ENCODE measurements at regions not wholly inside any gene's neighbourhood (a gene's known extent, or its start where the extent isn't known, plus 50 kb on each side); places are given as distances from the start of the nearest gene placed in this dataset.
A peak's percentile ranks its signal among the peaks of the same experiment; 100 is the strongest.
"Not testable (repeated sequence)": the region's sequence is repeated elsewhere in the genome, so short reads cannot be mapped to it uniquely, and the experiment has no call there.

DNA sequence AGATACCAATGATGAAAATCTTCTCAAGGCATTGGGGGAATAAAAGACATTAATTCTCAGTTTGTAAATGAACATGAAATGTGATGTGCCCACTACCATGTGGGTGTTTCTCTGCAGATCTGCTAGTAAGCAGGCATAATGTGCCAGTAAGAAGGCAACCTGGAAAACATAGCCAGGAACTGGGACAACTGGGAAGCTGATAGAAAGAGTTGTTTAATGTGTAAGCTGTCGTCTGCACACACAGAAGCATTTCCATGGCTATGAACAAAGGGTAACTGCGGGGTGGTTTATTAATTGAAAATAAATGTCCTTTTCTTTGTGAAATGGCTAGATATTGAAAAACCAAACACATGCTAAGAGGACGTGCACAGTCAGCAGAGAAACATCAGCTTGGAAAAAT, 52.0 kb downstream of the ZC3H11B start:
- no peak for DNase-seq (ENCODE audit: low spot score)

DNA sequence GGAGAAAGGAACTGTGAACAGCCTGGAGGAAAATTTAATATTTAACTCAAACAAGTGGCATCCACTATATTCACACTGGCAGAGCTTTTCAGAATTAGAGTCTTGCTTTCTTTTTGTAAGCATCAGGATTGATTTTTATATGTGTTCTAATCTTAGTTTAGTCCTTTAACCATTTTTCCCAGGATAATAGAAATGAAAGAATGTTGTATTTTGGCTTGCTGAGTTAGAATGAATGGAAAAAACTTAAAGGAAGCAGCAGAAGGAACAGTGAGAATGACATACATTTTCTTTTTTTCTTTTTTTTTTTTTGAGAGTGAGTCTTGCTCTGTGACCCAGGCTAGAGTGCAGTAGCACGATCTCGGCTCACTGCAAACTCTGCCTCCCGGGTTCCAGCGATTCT, 53.0 kb downstream of the ZC3H11B start:
- DNase-seq (ENCODE audit: low spot score): no peak

DNA sequence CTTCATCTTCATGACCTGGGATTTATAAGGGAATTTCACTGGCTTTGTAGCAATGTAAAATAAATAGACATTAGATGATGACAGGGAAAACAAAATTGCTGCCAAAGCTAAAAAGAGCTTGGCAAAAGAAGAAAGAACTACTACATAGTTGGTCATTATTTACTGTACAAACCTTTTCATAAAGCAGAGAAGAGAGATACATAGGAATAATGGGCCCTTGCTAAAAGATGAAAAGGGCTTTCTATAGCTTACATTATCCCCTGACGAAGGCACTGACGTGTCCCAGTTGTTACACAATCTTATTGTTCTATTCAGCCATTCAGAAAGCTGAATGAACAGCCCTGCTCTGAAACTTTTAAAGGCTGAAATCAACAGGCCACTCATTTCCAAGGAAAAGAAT, 57.1 kb downstream of the ZC3H11B start:
- no peak for DNase-seq (ENCODE audit: low spot score)

DNA sequence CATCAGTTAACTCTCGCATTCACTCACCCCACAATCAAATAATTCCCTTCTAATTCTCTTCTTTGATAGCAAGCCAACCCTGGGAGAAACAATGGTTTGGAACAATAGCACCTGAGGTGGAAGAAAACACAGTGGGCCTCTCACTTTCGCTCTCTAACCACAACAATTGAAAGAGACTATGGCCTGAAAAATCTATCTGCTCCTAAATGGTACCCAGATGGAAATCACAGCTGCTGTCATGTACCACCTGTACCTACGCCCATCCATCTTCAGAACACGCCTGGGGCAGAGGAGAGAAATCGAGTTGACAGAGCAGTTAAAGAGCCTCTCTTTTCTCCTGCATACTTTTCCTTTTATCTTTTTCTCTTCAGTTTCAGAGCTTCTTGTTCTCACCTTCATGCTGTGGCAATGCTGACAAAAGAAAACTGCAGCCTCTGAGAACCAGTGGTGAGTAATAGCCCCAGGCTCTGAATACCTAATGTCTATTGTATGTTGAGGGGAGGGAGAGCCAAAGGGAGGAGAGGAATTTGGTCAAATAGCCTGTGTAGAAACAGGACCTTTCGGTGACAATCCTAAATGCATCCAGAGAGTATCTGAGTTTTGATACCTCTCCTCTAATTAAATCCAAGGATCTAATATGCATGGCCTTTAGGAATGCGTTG, 57.7 kb downstream of the ZC3H11B start:
- peak; percentile 72 for DNase-seq (ENCODE audit: low spot score)

DNA sequence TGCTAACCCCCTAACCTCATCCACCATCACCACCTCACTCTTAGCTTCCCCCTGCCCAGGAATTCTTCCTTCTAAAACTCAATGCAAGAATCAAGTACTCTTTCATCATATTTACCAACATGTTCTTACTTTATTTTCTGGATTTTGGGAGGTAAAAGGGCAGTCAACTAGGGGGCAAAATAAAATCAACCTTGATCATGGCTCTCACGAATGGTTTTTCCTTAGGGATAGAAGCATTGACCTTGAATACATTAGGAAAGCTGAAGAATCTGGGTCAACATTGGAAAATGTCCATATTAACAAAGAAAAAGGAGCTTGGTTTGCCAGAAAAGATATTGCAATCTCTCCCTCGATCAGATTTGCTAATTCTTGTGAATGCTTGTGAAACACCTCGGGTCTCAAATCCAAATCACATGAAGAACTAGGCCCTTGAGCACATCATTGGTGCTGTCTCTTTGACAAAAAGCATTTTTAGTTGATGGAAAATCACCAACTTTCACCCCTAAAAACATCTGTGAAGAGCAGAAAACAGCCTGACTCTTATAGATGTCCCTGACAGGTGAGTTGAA, 58.9 kb downstream of the ZC3H11B start:
- no peak for DNase-seq (ENCODE audit: low spot score)

DNA sequence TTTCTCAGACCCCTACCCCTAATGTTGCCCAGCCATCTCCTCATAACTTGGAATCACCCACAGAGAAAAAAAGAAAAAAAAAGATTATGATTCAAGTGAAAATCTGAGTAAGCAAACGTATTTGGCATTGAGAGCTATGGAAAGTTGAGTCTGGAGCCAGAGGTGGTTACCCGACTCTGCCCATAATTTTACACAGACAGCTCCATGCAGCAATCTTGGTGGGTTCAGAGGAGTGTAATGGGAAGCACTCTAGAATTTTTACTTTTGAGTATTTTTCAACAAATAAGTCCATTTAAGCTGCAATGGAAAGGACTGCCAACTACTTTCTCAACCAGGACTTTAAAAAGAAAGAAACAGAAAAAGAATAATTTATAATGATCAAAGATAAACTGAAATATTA, 62.7 kb downstream of the ZC3H11B start:
- DNase-seq (ENCODE audit: low spot score): no peak

DNA sequence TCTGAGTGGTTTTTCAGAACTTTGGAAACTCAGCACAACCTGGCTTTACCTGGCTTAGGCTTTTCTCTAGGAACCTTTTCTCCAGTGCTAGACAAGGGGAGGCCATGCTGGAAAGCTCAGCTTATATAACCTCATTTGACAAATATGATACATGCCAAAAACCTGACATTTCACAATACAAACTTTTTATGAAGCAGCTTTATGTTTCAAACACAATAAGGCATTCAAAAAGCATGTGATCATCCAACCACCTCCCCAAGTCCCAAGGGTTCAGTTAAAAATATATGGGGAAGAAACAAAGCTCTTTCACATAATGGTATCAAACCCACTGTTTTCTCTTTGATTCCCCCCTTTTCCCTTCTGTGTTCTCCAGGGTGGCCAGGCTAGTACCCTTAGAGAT, 63.7 kb downstream of the ZC3H11B start:
- no peak for DNase-seq (ENCODE audit: low spot score)

DNA sequence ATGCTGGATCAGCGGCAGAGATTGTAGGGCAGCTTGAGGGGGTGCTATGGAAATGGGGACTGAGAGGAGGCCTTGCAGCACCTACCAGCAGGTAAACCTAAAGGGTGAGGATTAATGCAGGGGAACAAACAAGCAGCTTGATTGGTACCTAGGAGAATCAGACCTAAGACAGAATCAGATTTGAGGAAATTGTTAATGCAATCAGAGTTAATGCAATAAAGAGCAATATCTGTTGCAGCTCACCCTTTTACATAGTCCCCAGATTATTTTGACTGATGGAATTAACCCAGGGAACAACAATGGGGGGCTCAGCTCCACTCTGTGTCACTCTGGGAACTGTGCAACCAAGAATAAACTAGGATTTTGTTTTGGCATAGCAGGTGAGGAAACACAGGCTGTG, 64.5 kb downstream of the ZC3H11B start:
- DNase-seq (ENCODE audit: low spot score): no peak

DNA sequence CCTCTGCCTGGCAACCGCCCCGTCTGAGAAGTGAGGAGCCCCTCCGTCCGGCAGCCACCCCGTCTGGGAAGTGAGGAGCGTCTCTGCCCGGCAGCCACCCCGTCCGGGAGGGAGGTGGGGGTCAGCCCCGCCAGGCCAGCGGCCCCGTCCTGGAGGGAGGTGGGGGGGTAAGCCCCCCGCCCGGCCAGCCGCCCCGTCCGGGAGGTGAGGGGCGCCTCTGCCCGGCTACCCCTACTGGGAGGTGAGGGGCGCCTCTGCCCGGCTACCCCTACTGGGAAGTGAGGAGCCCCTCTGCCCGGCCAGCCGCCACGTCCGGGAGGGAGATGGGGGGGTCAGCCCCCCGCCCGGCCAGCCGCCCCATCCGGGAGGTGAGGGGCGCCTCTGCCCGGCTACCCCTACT, 67.1 kb downstream of the ZC3H11B start:
- DNase-seq (ENCODE audit: low spot score): not testable (repeated sequence)

DNA sequence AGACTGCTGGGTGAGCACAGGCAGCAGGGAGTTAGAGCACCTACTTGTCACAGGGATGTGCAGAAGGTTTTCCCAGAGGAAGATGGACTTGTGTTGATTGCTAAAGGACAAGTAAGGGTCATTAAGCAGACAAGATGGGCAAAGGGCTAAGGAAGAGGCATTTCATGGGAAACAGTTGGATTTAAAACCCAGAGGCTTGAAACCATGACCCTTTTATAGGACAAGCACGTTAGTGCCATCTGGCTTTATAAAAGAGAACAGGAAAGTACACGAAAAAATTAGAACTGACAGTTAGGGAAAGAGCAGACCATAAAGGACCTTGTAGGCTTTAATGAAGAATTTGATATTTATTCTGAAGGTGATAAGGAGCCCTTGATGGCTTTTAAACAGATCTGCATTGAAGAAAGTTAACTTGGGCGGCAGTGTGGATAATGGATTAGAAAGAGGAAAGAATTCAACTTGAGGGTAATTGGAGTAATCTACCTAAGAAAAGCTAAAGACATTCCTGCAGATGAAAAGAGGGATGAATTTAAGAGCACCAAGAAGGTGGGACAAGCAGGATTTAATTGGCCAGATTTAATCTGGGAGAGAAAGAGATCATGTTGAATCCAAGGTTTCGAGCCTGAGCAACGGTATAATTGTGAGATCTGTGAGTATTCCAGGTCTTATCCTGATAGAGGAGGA, 68.6 kb downstream of the ZC3H11B start:
- DNase-seq (ENCODE audit: low spot score): peak; percentile 14

DNA sequence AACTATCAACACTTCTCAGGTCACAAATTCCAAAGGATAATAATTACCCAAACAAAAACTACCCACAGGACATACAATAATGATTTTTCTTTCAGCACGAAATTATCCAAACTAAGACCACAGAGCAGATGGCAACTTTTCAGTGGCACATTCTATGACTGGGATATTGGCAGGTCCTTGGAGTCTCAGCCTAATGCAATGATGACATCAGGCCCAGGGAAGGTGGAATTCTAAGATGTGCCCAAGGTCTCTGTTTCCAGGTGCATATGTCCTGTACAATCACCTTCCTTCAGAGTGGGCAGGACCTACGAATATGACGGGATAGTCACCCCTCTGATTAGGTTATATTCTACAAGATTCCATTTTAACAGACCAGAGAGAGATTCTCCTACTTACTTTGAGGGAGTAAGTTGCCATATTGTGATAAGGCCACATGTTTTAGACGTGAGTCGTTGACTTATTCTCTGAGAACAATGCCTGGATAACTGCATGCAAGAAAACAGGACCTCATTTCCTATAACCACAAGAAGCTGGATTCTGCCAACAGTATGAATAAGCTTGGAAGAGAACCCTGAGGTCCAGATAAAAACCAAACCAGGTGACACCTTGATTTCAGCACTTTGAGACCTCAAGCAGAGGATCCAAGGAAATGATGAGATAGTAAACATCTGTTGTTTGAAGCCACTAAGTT, 69.9 kb downstream of the ZC3H11B start:
- DNase-seq (ENCODE audit: low spot score): no peak

DNA sequence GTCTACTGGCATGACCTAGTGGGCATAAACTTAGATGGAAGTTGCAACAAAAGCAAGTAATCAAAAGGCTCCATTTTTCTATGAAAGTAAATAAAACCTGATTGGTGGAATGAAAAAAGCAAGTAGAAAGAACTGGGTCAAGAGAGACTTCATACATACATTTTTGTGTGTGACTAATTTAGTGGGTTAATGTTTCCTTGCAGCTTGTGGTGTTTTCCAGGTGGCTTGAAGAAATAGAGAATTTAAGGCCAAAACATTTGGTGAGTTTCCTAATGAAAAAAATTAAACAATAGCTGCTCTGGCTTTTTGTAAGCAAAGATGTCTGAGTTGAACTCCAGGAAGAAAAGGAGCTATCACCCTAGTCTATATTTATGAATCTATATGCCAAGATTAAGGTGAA, 71.0 kb downstream of the ZC3H11B start:
- DNase-seq (ENCODE audit: low spot score): no peak

DNA sequence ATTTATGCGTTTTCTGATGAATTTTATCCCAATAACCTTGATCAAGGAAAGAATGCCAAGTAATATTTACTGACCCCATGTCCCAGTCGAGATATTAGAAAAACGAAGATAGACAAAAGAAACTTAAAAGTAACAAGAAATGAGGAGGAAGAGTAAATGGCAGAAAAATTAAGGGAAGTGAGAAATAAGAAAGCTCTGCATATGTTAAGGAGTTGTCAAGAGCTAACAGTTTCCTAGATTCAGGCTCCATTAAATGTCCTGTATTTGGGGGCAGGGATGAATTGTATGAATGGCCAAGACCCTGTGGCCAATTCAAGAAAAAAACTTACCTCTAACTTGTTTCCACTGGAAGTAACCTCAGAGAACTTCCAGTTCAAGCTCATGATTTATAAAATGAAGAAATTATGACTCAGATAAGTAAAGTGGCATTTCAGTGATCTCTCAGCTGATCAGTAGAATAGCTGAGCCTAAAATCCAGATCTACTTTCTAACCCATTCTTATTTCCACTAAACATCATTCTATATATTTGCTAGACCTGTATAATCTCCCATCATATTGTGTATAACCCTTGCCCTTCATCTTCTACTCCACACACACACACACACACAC, 73.2 kb downstream of the ZC3H11B start:
- no peak for DNase-seq (ENCODE audit: low spot score)

DNA sequence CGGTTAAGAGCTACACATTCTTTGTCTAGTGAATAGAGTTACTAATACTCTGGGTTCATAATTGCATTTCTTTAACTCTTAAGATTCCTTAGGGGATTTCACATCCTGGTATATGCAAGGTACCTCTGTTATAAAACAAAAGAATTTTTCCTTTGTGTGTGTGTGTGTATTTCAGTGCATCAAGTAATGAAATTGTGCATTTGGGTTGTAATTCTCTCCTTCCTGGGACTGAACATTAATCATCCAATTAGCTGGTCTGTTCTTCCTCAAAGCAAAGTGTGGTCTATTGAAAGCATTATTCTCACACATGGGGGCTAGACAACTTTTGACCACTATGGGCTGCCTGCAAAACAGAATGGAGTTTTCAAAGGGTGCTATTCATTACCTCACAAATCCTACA, 74.0 kb downstream of the ZC3H11B start:
- no peak for DNase-seq (ENCODE audit: low spot score)

DNA sequence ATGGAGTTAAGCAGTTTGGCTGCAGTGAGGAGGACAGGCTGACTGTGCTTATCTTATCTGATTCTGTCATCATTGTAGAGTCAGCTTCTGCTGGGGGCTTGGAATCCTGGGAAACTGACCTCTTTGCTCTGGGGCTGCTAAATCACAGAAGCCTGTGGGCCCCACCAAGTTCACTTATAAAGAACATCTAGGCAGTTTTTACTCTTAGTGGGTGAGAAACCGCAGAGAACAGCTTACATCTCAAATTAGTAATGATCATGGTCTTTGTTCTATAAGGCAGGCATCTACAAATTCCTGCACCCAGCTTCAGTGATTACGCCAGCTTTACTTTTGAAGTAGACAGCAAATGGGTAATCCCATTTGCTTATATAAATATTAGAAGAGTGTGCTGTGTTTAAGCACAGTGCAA, 75.7 kb downstream of the ZC3H11B start:
- DNase-seq (ENCODE audit: low spot score): no peak

DNA sequence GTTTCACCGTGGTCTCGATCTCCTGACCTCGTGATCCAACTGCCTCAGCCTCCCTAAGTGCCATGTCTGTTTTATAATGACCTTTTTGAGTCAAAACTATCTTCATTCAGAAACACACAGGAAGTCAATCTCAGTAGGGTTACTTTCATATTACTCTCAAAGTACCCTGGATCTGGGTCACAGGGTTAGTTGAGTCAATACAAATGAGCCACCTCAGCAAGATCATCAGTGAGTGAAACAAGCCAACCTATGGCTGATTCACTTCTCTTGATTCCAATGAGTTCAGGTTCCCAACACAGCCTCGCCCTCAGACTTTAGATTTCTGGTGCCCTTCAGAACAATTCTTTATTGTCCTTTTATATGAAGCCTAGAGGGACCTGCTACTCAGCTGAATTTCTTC, 76.9 kb downstream of the ZC3H11B start:
- no peak for DNase-seq (ENCODE audit: low spot score)

DNA sequence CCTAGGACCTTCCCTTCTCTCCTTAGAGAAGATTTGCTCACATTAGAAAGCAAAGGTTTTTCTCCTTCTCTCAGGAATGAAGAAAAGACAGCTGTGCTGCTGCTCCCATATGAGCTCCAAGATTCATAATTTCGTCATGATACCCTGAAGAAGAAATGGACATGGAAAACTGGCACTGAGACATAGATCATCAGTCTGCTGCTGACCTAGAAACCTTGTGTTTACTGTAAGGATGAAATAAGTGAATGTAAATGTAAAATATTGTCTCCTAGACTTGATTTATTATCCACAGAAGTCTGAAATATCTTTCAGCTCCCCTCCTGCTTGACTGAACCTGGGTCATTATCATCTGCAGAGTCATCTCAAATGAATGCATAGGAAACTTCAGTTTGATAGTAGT, 77.9 kb downstream of the ZC3H11B start:
- no peak for DNase-seq (ENCODE audit: low spot score)

DNA sequence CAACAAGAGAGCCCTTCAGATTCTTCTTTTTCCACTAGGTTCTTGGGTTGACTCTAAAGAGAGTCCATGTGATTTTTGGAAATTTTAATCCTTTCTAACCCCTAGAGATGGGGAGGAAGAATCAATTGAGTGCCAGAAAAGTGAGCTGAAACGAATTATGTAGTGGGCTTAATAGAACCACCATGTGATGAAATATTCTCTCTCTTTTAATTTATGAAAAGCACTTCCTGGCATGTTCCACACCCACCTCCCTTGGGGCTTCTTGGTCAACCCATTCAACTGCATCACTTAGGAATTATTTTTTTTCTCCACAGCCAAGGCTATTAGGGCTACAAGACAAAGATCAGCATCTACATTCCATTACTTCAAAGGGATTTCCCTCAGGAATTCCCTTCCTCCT, 79.6 kb downstream of the ZC3H11B start:
- DNase-seq (ENCODE audit: low spot score): no peak

DNA sequence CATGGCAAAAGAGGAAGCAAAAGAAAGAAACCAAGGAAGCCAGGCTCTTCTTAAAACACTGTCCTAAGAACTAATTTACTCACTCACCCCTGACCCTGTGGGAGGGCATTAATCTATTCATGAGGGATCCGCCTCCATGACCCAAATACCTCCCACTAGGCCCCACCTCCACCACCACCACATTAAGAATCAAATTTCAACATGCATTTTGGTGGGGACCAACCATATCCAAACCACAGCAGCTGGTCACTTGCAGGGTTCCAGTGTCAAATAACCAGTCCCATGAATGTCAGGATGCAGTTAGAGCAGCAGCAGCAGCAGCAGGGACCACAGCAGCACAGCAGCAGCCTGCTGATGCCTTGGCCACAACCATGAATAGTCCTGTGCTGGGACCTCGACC, 83.8 kb downstream of the ZC3H11B start:
- DNase-seq (ENCODE audit: low spot score): peak; percentile 27

DNA sequence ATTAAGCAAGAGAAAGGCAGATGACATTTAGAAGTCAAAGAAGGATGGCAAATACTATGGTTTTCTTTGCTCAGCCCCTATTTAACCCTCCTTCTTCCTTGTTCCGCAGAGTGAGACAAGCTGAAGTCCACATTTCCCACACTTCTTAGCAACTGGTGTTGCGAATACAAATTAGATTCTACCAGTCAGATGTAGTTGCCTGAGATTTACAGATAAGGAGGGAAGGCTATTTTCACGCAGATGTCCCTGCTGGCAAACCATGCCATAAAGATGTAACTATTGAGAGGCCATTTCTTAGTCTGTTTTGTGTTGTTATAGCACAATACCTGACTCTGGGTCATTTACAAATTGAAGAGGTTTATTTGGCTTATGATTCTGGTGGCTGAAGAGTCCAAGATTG, 84.3 kb downstream of the ZC3H11B start:
- no peak for DNase-seq (ENCODE audit: low spot score)

DNA sequence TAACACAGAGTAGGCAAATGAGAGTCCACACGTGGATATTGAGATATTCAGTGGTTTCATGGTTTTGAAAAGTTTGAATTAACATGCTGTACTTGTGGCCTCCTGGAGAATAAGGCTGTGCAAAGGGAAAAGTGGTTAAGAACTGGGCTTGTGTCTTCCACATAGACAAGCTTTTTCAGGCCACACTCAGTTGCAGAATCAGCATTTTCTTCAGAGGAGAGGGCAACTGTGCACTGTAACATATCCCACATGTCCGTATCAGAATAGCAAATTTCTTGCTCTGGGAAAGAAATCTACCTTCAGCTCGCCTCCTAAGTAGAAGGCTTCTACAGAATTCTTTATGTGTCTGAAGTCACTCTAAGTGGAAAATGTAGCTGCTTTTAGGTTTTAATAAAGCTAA, 84.9 kb downstream of the ZC3H11B start:
- no peak for DNase-seq (ENCODE audit: low spot score)

DNA sequence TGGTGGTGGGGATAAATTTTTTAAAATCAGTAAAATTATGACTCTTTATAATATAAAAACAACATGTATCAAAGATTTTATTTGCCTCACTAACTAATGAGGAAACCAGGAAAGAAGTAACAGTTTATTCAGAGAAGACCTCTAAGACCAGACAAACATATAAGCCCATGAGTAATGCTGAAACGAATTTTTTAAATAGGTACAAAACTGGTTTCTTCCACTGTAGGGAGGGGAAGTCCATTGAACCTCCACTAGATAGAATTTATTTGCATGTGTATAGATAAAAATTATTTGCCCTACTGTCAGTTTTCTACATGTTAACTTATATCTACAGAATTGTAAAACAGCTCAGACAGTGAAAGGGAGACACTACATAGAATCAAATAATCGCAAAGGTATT, 86.8 kb downstream of the ZC3H11B start:
- no peak for DNase-seq (ENCODE audit: low spot score)

DNA sequence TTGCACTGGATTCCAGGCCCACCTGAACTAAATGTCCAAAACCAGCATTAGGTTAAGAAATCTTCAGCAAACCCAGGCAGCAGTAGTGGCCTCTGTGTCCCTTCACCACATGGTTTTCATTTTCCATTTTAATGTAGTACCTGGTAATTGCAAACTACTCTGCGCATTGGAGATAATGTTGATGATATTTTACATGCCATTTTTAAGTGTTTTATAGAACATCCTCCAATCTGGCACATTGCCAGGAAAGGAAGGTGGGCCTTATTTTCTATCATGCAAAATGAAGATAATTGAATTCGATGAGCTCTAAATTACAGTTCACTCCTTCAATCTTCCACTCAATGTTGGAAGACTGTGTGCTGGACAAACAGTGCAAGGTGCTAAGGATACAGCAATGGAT, 89.5 kb downstream of the ZC3H11B start:
- no peak for DNase-seq (ENCODE audit: low spot score)

All from iPS-NIHi11 (cell line).